GM12873 (cell line): ENCODE measurements at regions not wholly inside any gene's neighbourhood (a gene's known extent, or its start where the extent isn't known, plus 50 kb on each side); places are given as distances from the start of the nearest gene placed in this dataset.

Experiments used
- TF ChIP-seq, protein P1 (sequence below): IDR thresholded peaks from 2 replicates; pipeline ENCODE4 v1.5.1; 2012; ENCODE audit warnings: low read depth, mild to moderate bottlenecking, moderate library complexity, low read length, control low read depth; ENCODE audit not compliant: insufficient read depth; ENCODE audit errors: missing control alignments

DNA sequence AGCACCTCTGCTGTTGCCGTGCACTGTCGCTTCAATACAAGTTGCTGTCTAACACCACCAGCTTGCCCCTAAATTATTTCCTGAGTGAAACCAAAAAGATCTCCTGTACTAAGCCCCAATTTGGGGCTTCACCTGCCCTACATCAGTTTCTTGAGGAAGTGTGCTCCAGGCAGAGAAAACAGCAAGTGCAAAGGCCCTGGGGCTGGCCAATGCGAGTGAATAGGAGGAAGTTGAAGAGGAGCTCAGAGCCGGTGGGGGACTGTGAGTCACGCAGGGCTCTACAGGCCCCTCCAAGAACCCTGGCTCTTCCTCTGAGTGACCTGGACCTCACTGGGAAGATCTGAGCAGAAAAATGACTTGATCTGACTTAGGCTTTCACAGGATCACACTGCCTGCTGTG lies 117.2 kb downstream of the IPO8 start:
- TF ChIP-seq, protein P1, sequence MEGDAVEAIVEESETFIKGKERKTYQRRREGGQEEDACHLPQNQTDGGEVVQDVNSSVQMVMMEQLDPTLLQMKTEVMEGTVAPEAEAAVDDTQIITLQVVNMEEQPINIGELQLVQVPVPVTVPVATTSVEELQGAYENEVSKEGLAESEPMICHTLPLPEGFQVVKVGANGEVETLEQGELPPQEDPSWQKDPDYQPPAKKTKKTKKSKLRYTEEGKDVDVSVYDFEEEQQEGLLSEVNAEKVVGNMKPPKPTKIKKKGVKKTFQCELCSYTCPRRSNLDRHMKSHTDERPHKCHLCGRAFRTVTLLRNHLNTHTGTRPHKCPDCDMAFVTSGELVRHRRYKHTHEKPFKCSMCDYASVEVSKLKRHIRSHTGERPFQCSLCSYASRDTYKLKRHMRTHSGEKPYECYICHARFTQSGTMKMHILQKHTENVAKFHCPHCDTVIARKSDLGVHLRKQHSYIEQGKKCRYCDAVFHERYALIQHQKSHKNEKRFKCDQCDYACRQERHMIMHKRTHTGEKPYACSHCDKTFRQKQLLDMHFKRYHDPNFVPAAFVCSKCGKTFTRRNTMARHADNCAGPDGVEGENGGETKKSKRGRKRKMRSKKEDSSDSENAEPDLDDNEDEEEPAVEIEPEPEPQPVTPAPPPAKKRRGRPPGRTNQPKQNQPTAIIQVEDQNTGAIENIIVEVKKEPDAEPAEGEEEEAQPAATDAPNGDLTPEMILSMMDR: no peak

DNA sequence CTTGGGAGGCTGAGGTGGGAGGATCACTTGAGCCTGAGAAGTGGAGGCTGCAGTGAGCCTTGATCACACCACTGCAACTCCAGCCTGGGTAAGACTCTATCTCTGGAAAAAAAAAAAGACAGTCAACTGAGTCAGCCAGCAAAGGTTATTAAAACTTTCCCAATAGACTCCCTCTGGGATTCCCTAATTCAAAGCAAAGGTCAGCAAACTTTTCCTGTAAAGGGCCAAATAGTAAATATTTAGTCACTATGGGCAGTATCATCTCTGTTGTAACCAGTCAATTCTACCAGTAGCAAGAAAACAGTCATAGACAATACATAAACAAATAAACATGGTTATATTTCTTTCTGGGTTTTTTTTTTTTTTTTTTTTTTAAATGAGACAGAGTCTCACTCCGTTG lies 122.5 kb downstream of the IPO8 start:
- TF ChIP-seq, protein P1: no peak

DNA sequence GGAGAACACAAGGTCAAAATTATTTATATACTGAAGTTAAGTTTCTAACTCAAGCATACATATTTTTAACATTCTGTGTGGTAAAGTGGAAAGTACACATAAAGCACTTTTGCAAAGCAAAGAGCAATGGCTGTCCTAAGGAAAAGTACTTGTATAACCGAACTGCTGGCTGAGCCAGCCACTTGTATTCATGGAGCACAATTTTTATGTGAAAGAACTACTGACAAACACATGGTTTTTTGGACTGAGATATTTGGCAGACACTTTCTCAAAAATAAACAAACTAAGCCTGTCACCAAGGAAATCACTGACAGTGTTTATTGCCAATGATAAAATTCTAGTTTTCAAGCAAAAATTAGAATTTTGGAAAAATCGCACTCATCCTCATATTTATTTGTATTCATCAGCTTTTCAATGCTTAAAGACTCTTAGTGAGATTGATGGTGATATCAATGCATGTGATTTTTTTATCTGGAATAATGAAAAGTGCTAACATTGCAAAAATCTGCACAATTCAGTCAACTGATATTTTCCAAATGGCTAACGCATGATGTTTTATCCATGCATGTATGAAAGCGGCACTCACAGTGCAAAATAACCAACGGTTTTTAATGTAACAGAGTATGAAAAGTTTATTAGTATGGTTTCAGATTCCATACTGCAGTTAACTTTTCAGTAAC lies 125.3 kb downstream of the IPO8 start:
- TF ChIP-seq, protein P1: no peak

DNA sequence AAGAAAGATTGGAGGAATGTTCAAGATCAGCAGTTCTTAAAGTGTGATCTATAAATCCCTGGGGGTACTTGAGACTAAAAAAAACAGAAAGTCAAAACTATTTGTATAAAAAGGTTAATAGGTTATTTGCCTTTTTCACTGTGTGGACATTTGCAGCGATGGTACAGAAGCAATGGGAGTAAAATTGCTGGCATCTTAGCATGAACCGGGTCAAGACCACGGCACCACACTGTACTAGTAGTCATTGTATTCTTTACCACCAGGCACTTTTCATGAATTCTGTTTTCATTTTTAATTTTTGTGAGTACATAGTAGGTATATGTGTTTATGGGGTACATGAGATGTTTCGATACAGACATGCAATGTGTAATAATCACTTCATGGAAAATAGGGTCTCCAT lies 126.2 kb downstream of the IPO8 start:
- TF ChIP-seq, protein P1: no peak

DNA sequence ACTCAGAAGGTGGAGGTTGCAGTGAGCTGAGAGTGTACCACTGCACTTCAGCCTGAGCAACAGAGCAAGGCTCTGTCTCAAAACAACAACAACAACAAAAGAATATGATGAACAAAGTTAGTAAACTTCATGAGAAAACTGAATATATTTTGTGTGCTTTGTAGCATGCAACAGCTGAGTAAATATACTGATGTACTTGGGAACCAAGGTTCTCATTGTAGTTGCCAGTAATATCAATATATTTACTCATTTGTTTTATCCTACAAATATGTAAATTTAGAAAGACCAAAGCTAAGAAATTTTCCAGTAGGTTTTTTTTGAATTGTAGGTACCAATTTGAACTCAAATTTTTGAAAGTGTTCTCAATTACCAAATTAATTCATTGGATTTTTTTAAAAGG lies 127.2 kb downstream of the IPO8 start:
- TF ChIP-seq, protein P1: no peak

DNA sequence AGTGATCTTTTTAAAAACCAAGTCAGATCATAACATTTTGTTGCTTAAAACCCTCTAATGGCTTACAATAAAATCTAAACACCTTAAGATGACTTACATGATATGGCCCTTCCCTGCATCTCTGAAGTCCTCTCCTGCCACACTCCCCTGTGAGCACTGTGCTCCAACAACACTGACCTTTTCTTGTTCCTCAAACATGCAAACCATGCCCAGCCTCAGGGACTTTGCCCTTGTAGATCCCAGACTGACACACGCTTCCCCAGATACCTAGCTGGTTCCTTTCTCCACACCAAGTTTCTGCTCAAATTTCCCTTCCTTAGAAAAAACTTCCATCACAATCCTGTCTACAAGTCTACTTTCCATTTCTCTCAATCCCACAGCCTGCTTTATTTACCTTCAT lies 128.6 kb downstream of the IPO8 start:
- TF ChIP-seq, protein P1: no peak

DNA sequence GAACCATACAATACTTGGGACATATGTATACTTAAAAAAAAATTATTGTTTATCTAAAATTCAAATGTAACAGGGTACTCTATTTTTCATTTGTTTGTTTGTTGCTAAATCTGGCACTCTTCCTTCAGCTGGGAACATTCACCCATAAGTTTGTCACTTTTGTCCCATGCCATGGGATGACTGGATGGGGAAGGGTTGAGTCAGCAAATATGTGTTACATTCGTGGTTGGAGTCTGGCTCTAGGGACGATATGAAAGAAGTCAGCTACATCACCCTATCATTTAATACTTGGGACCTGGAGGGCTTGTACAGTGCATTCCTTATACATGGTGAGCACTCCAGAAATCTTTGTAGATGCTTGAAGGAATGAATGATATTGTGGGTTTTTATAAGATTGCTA lies 131.3 kb downstream of the IPO8 start:
- TF ChIP-seq, protein P1: no peak
